SK-N-SH (cell line): ENCODE measurements at regions not wholly inside any gene's neighbourhood (a gene's known extent, or its start where the extent isn't known, plus 50 kb on each side); places are given as distances from the start of the nearest gene placed in this dataset.

ENCODE experiments used
- EP300 ChIP-seq, 2 experiments: IDR thresholded peaks; 2 replicates each; pipeline versions ENCODE4 v1.4.0 to v1.6.1; 2012; ENCODE audit warnings: borderline replicate concordance in 1 of 2, low read depth in 1 of 2, low read length in 1 of 2
- FOXJ3 ChIP-seq: sonication (generic); formaldehyde crosslinking; IDR thresholded peaks from 2 replicates; pipeline ENCODE4 v1.5.1; 2020; ENCODE audit warnings: mild to moderate bottlenecking, missing genetic modification reagents
- FOXM1 ChIP-seq: IDR thresholded peaks from 2 replicates; pipeline ENCODE4 v1.4.0; 2012; ENCODE audit warnings: low read depth, mild to moderate bottlenecking
- MEF2A ChIP-seq: IDR thresholded peaks from 2 replicates; pipeline ENCODE4 v1.4.0; 2012; ENCODE audit warnings: low read depth, borderline replicate concordance
- POLR2AphosphoS5 ChIP-seq: IDR thresholded peaks from 2 replicates; pipeline ENCODE4 v1.6.1; 2012; ENCODE audit warnings: low read depth, low read length
- RXRA ChIP-seq: IDR thresholded peaks from 2 replicates; pipeline ENCODE4 v1.4.0; 2012; ENCODE audit warnings: low read depth, mild to moderate bottlenecking, borderline replicate concordance
- SMC3 ChIP-seq: IDR thresholded peaks from 2 replicates; pipeline ENCODE4 v1.6.1; 2012; ENCODE audit warnings: low read depth, low read length, improper control_type of control experiment
- TF ChIP-seq, protein P1 (sequence below): fragments of 200-600 bp; sonication (generic); IDR thresholded peaks from 2 replicates; pipeline ENCODE4 v1.6.1; 2017; ENCODE audit warnings: antibody characterized with exemption, mild to moderate bottlenecking, moderate library complexity
- TF ChIP-seq, protein P2 (sequence below): IDR thresholded peaks from 2 replicates; pipeline ENCODE4 v1.4.0; 2012; ENCODE audit warnings: low read depth
- TF ChIP-seq, protein P3 (sequence below): fragments of 150-350 bp; IDR thresholded peaks from 2 replicates; pipeline ENCODE4 v1.6.1; 2017; ENCODE audit warnings: antibody characterized with exemption, low read length, low read depth, borderline replicate concordance

DNA sequence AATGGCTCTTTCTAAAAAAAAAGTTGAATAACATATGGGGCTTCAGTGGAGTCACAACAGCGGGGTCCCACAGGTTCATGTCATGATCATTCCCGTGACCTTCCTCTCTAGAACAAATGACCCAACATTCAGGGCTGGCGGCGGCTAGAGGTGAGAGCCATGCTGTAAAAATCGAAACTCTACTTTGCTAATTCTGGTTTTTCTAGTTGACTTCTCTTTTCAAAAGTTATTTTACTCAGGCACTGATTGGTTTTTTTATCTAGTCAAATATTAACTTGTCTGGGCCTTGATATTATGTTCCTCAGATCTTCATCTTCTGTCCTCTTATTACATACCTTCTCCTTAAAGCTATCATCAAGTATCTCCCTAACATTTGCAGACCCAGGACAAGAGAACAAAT lies 402.9 kb upstream of the SOX5 start:
- TF ChIP-seq, protein P1, sequence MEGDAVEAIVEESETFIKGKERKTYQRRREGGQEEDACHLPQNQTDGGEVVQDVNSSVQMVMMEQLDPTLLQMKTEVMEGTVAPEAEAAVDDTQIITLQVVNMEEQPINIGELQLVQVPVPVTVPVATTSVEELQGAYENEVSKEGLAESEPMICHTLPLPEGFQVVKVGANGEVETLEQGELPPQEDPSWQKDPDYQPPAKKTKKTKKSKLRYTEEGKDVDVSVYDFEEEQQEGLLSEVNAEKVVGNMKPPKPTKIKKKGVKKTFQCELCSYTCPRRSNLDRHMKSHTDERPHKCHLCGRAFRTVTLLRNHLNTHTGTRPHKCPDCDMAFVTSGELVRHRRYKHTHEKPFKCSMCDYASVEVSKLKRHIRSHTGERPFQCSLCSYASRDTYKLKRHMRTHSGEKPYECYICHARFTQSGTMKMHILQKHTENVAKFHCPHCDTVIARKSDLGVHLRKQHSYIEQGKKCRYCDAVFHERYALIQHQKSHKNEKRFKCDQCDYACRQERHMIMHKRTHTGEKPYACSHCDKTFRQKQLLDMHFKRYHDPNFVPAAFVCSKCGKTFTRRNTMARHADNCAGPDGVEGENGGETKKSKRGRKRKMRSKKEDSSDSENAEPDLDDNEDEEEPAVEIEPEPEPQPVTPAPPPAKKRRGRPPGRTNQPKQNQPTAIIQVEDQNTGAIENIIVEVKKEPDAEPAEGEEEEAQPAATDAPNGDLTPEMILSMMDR = no peak
- TF ChIP-seq POLR2AphosphoS5 = no peak
- no peak for TF ChIP-seq EP300 (IDR thresholded peaks at IDR 0.05; ENCODE audit: borderline replicate concordance in 1 of 2, low read depth in 1 of 2, low read length in 1 of 2)
- TF ChIP-seq MEF2A = no peak
- TF ChIP-seq FOXJ3 (CRISPR knock-in tag) = no peak
- TF ChIP-seq SMC3 = no peak
- no peak for TF ChIP-seq FOXM1
- no peak for TF ChIP-seq RXRA
- TF ChIP-seq, protein P2, sequence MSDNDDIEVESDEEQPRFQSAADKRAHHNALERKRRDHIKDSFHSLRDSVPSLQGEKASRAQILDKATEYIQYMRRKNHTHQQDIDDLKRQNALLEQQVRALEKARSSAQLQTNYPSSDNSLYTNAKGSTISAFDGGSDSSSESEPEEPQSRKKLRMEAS = no peak
- TF ChIP-seq, protein P3, sequence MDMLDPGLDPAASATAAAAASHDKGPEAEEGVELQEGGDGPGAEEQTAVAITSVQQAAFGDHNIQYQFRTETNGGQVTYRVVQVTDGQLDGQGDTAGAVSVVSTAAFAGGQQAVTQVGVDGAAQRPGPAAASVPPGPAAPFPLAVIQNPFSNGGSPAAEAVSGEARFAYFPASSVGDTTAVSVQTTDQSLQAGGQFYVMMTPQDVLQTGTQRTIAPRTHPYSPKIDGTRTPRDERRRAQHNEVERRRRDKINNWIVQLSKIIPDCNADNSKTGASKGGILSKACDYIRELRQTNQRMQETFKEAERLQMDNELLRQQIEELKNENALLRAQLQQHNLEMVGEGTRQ = no peak
